HG03280 (cell line): ENCODE measurements at regions not wholly inside any gene's neighbourhood (a gene's known extent, or its start where the extent isn't known, plus 50 kb on each side); places are given as distances from the start of the nearest gene placed in this dataset.

Experiments
- ATAC-seq: cut with Tn5 transposase; IDR thresholded peaks from one replicate; pipeline ENCODE4 v1.9.1; 2021; ENCODE audit warnings: mild to moderate bottlenecking, moderate library complexity; ENCODE audit not compliant: unreplicated experiment

DNA sequence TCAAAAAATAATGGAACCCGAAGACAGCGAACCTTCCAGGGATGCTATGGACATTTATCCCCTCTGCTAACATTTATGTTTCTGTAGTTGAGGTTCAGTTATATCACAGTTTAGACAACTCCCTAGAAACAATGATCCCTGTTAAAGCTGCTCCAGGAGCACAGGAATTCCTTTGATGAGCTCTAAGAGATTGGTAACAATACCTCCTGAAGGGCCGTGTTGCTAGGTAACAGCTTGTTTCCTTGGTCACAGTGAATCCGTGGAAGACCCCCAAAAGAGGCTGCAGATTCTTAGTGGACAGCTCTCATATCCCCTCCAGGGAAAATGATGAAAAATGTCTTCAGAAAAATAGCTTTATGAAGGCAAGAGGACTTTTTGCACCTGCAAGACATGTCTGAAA, 160.2 kb downstream of the SERPINI1 start:
- ATAC-seq = no peak

DNA sequence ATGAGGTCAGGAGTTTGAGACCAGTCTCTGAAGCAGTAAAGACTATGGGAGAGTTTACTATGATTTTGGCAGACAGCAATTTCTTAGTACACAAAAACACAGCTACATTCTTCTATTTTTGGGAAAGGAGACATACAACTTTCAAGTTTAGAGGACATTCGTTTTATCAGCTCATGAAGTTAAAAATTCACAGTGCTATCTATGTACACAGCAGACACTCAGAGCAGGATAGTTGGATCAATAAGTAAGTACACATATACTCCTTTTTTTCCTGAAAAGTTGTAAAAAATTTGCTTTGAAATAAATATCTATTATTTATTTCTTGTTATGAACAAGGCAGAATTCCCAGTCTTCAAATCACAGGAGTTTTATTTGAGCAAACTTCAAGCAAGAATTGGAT, 159.7 kb downstream of the SERPINI1 start:
- no peak for ATAC-seq

DNA sequence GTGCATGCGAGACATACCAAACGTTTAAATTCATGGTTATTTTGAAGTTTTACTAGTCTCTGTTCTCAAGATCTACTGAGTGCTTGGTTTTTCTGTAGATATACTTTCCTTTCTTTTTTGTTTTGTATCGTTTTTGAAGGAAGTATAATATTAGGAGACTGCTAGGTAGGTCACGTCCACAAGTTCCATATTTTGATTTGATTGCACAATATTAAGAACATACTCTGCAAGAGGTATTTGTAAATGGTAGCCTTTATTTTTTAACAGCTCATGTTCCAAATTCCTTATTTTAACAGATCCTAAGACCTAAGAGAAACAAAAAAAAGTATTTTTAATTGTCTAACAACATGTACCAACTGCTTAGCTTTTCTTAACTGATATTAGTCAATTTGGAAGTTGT, 156.7 kb downstream of the SERPINI1 start:
- no peak for ATAC-seq

DNA sequence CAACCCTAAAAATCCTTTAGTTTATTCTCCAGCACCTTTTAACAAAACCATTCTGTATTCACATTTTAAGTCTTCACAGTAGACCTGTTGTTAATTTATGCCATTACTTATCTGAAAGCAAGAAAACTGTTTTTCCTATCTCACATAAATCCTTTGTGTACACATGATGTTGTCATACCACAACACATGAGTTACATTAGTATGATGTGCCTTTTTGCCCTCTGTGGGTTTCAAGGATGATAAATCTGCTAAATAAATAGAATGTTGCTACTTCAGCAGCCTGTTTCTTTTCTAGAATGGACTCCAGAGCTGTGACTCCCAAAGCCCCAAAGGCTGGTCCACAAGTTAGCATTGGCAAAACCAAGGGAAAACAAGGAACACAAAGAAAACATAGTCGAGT, 151.6 kb downstream of the SERPINI1 start:
- no peak for ATAC-seq

DNA sequence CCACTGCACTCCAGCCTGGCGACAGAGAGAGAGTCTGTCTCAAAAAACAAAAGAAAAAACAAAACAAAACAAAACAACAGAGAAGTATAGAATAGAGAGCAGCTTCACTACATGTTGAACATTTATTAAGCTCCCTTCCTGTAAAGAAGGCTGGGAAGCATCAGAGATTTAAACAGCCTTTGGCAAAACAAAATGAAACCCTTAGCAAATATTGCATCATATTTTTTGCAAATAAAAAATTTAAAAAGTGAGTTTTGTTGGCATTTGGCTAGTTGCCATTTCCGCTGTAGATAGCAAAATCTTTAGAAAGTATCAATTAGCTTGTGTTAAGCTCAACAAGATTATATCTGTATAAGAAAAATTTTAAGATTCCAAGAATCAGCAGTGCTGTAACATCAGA, 151.2 kb downstream of the SERPINI1 start:
- no peak for ATAC-seq

DNA sequence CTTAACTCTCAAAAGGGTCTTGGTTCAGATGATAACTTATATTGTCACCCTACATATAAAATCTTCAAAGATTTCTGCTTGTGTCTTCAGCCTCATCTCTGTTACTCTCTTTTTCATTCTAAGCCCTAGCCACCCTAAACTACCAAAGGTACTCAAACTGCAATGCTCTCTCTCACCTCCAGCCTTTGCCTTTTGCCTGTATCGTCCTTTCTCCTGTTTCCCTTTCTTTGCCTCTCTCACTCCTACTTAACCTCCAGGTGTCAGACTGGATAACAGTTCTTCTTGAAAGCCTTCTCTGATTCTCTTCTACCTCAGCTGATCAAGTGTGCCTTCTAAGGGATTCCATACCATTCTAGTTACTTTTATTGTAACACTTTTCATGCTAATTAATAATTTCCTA, 149.8 kb downstream of the SERPINI1 start:
- no peak for ATAC-seq

DNA sequence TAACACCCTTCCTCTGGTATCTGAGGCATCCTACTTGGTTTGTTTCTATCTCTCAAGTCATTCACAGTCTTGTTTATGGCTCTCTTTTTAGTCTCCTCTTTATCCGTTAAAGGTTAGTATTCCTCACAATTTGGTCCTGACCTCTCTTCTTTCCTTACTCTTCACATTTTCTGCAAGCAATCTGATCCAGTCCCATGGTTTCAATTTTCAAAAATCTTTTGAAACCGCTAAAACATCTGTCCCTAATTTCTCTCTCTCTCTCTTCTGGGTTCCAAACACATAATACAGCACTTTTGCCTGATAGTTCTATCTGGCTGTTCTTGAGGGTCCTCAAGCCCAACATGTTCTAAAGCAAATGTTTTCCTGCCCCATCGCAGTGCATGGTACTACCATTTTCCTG, 149.0 kb downstream of the SERPINI1 start:
- no peak for ATAC-seq

DNA sequence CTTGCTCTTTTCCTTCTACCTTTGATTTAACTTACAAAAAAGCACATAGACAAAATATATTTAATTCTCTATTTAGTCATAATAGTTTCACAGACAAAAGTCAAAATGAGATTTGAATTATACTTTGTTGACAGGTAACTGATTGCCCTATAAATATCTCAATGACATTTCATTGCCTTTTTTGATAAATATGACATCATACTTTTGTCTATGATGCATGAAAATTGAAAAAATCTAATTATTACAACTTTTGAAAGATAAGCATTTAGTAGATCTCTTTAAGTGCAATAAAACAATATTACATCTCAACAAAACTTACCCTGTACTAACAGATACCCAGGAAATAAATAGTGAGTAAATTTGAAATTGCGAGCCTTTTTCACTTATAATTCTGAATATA, 147.9 kb downstream of the SERPINI1 start:
- no peak for ATAC-seq

DNA sequence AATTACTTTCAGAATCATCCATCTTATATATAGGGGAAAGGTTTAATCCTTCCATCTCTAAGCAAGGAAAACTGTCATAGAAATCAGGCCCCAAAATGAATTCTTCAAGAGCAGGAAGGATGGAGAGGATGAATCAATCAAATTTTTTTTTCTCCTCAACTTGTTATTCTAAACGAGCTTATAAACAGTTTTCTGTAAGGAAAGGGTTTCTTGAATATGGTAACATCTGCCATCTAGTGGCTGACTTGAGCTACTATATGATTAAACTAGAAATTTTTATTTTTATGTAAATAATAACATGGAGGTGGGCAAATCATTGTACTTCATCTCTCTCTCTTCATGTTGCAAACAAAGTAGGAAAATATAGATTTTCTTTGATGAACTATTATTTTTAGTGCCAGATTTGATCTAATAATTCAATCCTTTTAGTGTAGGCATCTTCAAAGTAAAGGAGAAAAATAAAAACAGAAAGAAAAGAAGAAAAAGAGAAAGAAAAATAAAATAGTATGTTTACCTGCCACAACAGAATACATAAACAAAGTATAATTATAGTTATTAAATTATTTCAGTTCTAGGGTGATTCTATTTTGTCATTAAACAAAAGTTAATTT, 146.6 kb downstream of the SERPINI1 start:
- peak; percentile 82 for ATAC-seq

DNA sequence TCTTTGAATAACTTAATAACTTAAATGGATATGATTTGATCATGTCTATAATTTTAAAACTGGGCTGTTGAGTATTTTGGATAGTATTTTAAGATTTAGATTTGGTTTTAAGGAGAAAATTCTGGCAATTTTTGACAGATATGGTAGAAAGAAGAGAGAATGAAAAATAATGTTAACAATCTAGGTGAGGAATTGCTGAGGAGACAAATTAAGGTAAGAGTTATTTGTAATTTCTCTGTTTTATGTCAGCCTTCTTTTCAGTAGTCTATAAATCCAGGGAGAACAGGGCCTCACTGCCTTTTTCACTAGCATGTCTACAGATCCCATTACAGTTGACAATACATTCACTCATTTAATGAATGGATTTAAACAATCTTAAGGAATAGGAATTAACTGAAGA, 144.7 kb downstream of the SERPINI1 start:
- no peak for ATAC-seq

DNA sequence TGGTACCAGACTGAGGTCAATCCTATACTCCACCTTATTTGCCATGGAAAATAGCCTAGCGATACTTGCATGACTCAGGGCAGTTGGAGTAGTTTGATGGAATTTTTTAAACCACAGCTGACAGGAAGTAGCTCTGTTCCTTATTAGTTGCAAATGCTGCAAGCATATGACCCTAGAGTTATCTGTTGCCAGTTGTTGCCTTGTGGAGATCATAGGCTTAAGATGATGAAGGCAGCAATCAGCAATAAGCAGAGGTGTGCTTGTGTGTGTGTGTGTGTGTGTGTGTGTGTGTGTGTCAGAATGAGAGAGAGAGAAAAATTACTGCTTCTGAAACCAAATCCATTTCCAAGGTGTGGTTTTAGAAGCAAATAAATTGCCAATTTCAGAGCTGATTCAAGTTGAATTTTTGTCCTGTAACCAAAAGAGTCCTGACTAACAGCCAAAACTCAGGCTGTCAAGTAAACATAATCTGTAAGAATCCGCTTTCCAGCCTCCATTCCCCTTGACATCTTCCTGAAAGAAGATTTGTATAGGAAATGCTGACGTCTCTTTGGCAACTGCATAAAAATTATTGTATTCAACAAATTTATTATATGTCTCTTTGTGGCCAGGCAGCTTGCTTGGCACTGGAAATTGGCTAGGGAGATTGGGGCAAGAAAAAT, 141.2 kb downstream of the SERPINI1 start:
- ATAC-seq = no peak
